ENCODE measurements at regions not wholly inside any gene's neighbourhood (a gene's known extent, or its start where the extent isn't known, plus 50 kb on each side); places are given as distances from the start of the nearest gene placed in this dataset.
A peak's percentile ranks its signal among the peaks of the same experiment; 100 is the strongest.

GRCh38 chr1:240000634-240001033 lies 91.0 kb upstream of the FMN2 start:
- no peak for DNase-seq

GRCh38 chr1:240001177-240001740 lies 90.4 kb upstream of the FMN2 start:
- no peak for DNase-seq

DNA sequence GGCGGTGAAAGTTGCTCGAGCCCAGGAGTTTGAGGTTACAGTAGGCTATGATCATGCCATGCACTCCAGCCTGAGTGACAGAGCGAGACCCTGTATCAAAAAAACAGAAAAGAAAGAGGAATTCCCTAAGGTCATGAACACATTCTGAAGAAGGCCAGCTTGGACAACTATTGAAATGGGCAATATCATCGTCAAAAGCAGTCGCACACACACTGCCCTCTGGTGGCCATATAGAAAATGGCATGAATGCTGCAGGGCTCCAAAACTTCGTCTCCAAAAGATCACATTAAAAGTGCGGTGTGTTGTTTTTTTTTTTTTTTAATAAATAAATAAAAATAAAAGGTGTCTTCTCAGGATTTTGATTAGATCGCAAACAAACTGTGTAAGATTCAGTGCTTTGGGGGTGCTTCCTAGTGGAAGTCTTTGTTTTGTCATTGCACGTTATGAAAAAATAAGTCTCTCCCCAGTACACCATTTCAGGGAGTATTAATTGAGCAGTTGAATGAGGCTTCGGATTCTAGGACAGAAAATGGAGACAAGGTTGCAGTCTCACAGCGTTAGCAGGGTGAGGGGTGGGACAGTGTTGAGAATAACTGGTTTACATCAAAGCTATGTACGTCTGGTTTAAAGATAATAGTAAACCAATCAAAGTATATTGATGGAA lies 87.5 kb upstream of the FMN2 start:
- peak; percentile 10 for DNase-seq

- no peak for DNase-seq
These were observed 85.6 kb upstream of the FMN2 start for GRCh38 chr1:240005997-240006650.

- DNase-seq, result no peak
These were observed 83.4 kb upstream of the FMN2 start for GRCh38 chr1:240008298-240008697.

DNA sequence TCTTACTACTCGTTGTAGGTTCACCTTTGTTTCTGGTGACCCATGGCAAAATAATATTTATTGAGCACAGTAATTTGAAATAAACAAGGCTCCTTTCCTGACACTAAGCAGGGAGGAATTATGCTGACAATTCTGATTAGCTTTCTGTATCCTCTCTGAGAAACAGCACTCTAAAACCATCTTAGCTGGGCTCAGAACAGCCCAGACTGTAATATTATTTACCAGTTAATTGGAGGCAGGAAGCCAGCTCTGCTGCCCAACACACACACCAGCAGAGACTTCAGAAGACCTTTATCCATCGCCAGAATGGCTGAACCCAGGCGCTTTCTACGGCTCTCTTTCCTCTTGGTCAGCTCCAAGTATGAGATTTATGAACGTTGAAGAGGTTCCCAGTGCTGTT lies 77.6 kb upstream of the FMN2 start:
- no peak for DNase-seq

- DNase-seq, result no peak
These were observed 73.1 kb upstream of the FMN2 start for GRCh38 chr1:240018617-240019016.

DNA sequence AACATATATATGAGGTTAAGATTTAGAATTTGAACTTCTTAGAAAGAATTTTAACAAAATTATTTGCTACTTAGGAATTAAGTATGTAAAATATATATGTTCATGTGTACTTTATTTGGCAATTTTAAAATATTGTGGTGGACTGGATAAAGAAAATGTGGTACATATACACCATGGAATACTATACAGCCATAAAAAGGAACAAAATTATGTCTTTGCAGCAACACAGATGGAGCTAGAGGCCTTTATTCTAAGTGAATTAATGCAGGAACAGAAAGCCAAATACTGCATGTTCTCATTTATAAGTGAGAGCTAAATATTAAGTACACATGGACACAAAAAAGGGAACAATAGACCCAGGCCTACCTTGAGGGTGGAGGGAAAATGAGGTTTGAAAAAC lies 72.2 kb upstream of the FMN2 start:
- DNase-seq, result no peak

DNA sequence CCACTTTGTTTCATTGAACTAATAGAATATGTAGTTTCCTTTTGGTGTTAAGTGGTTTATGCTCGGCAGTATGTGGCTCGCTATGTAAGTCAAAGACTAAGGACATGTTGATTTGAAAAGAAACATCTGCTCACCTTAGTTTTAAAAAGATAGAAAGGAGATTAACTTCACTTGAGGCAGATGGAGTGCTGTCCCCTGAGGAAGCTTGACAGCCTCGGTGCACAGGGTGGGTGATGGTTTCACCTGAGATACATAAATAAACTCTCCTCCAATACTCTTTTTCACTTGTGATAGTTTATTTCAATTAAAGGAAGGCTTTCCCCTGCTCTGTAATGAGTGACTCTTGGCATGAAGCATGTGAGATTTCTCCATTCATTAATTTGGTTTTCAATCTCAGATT lies 70.8 kb upstream of the FMN2 start:
- peak; percentile 2 for DNase-seq

GRCh38 chr1:240021709-240022108 lies 70.0 kb upstream of the FMN2 start:
- no peak for DNase-seq

DNA sequence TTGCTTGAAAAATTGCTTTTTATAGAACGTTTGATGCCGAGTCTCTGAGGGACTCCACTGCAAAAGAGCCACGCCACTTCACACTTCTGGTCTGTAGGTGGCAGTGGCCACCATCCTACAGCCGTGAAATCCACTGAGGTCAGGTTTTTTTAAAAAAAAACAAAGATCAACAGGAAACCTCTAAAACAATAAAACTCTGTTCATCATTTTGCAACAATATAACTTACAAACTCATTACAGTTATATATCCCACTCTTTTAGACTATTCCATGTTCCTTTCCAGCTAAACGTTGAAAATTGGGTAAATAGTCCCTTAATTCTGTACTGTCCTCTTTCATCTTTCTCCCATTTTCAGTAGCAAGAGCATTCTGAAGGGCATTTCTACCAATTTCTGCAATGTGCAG lies 64.6 kb upstream of the FMN2 start:
- peak; percentile 23 for DNase-seq

DNA sequence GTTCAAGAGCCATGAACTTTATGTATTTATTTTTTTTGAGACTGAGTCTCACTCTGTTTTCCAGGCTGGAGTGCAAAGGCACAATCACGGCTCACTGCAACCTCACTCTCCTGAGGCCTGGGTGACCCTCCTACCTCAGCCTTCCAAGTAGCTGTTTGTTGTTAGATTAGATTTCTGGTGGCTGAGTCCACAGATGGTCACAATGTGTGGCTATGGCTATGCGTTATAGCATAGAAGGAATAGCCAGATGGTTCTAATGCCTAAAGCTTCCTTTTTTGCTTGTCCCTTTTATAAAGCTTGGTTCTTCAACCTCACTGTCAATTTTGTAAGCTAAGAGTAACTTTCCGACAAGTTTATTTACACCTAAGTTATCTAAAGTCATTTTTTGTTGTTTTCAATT lies 62.3 kb upstream of the FMN2 start:
- DNase-seq, result no peak

GRCh38 chr1:240030236-240030635 lies 61.4 kb upstream of the FMN2 start:
- no peak for DNase-seq

DNA sequence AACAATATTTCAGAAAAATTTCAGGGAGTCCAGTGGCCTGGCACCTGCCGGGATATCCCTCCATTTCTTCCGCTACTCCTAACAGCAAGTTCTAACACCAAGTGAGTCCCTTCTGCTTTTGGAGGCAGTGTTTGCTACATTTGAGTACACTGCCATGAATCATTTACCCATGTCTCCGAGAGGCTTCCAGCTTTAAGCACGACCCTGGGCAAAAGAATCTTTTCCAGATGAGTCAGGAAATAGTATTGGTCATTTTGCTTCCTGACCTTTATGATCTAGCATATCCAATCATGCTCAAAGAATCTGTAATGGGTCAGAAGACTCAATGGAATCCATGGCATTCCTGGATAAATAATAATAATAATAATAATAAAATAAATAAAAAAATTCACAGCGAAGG lies 60.7 kb upstream of the FMN2 start:
- DNase-seq, result no peak

DNA sequence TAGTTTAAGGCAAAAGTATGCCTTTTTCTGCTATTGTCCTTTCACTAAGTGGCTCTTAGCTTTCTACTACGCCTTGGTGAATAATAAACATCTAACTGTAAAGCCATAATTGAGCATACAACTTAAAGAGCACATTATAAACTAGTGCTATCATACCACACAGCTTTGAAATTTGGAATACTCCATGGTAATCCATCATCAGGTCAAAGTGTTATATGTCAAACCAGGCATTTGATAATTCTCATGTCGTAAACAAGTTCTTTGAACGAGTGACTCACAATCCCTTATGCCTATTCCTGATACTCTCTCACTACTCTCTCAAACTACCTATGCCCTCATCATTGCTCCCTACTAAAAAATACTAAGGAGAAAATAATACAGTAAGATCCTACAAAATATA lies 60.3 kb upstream of the FMN2 start:
- DNase-seq, result no peak

DNA sequence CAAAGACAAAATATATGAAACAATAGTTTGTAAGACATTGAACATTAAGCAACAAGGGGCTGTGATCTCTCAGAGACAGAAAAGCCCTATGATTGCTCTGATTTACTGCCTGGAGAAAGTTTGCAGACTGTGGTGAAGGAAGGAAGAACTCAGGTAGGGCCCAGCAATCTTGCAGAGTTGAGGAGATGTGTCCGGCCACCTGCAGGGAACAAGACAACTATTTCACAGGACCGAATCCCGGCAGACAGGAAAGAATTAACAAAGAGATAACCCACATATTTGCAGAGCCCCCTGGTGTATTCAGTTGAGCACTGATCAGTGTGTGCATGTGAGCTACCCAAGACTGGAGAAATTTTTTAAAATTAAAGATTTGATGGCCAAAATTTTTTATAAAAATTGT lies 58.3 kb upstream of the FMN2 start:
- no peak for DNase-seq

- no peak for DNase-seq
These were observed 55.2 kb upstream of the FMN2 start for GRCh38 chr1:240036526-240036925.

All from NCI-H2171 treated with DMSO at 0.1 percent for 48 hours (cell line).